Astrocyte (in vitro differentiated cells and primary cell): ENCODE measurements at regions not wholly inside any gene's neighbourhood (a gene's known extent, or its start where the extent isn't known, plus 50 kb on each side); places are given as distances from the start of the nearest gene placed in this dataset.

ENCODE experiments used
- DNase-seq: peaks from one replicate; pipeline ENCODE4 v3.0.0-alpha.2; 2010; ENCODE audit warnings: low read depth
- FAIRE-seq: peaks from 2 replicates; lab custom pipeline; 2011; peaks lifted over from hg19 to GRCh38; lab: Jason Lieb, UNC
- H2AFZ ChIP-seq: 2 replicates; pipeline ENCODE4 v1.6.0; 2012; ENCODE audit warnings: low read depth, low read length, inconsistent platforms
- H3K27ac ChIP-seq: 2 replicates; pipeline ENCODE4 v1.5.1; 2011; ENCODE audit warnings: low read depth, low read length, inconsistent platforms
- H3K27me3 ChIP-seq: 2 replicates; pipeline ENCODE4 v1.6.0; 2011; ENCODE audit warnings: low read length, inconsistent platforms; ENCODE audit not compliant: insufficient read depth
- H3K36me3 ChIP-seq: 2 replicates; pipeline ENCODE4 v1.5.1; 2011; ENCODE audit warnings: low read length, inconsistent platforms; ENCODE audit not compliant: insufficient read depth
- H3K4me1 ChIP-seq: 2 replicates; pipeline ENCODE4 v1.5.1; 2011; ENCODE audit warnings: low read length, inconsistent platforms; ENCODE audit not compliant: insufficient read depth
- H3K4me2 ChIP-seq: 2 replicates; pipeline ENCODE4 v1.6.0; 2012; ENCODE audit warnings: low read length, inconsistent platforms
- H3K4me3 ChIP-seq: 2 replicates; pipeline ENCODE4 v1.5.1; 2011; ENCODE audit warnings: low read depth, mild to moderate bottlenecking, low read length, inconsistent platforms; ENCODE audit not compliant: insufficient read depth
- H3K79me2 ChIP-seq: 2 replicates; pipeline ENCODE4 v1.6.0; 2012; ENCODE audit warnings: mild to moderate bottlenecking, low read length, inconsistent platforms; ENCODE audit not compliant: insufficient read depth
- H3K9ac ChIP-seq: 2 replicates; pipeline ENCODE4 v1.6.0; 2012; ENCODE audit warnings: mild to moderate bottlenecking, low read length, inconsistent platforms
- H3K9me3 ChIP-seq: 2 replicates; pipeline ENCODE4 v1.5.1; 2012; ENCODE audit warnings: low read depth, mild to moderate bottlenecking, low read length, inconsistent platforms; ENCODE audit not compliant: insufficient read depth
- H4K20me1 ChIP-seq: 2 replicates; pipeline ENCODE4 v1.6.0; 2012; ENCODE audit warnings: low read length, inconsistent platforms; ENCODE audit not compliant: insufficient read depth
- H3K27ac Mint-ChIP-seq: one replicate; pipeline ENCODE4 v1.8.0; 2021; ENCODE audit warnings: mild to moderate bottlenecking, mixed read lengths; ENCODE audit not compliant: unreplicated experiment
- H3K27me3 Mint-ChIP-seq: one replicate; pipeline ENCODE4 v1.8.0; 2021; ENCODE audit warnings: low read depth, mixed read lengths; ENCODE audit not compliant: unreplicated experiment
- H3K36me3 Mint-ChIP-seq: one replicate; pipeline ENCODE4 v1.8.0; 2021; ENCODE audit warnings: low read depth, mixed read lengths; ENCODE audit not compliant: unreplicated experiment
- H3K4me1 Mint-ChIP-seq: one replicate; pipeline ENCODE4 v1.8.0; 2021; ENCODE audit warnings: low read depth, mixed read lengths; ENCODE audit not compliant: unreplicated experiment
- H3K4me3 Mint-ChIP-seq: one replicate; pipeline ENCODE4 v1.8.0; 2021; ENCODE audit warnings: mild to moderate bottlenecking, moderate library complexity, mixed read lengths; ENCODE audit not compliant: unreplicated experiment
- H3K9me3 Mint-ChIP-seq: one replicate; pipeline ENCODE4 v1.8.0; 2021; ENCODE audit warnings: mild to moderate bottlenecking, mixed read lengths; ENCODE audit not compliant: unreplicated experiment
- EZH2 ChIP-seq: IDR thresholded peaks from 2 replicates; pipeline ENCODE4 v1.6.1; 2012; ENCODE audit warnings: mild to moderate bottlenecking, low read length, inconsistent platforms; ENCODE audit not compliant: insufficient read depth
- TF ChIP-seq, protein P1 (sequence below): IDR thresholded peaks from 2 replicates; pipeline ENCODE4 v1.5.1; 2011; ENCODE audit warnings: low read depth, mild to moderate bottlenecking, inconsistent platforms, low read length, moderate library complexity; ENCODE audit not compliant: insufficient read depth

DNA sequence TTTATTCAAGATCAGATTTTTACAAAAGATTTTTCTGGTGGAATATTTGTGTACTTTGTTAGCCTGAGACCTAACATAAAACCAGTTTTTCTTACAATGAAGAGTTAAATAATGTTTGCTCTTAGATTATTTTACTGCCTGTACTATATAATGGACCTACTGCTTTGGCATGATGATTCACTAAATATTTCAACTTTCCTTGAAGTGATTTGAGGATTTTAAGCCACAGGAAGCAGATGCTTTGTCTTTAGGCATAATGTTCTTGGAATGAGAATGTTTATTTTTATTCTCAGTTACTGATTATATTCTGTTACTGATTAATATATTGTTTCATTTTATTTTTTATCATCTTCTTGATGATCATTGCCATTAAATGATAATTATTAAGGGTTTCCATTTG, 175.3 kb upstream of the LRP1B start:
- no peak overlapping the region for H3K4me3 ChIP-seq
- no peaks in the 10 kb centered on the region for H3K79me2 ChIP-seq
- Mint-ChIP-seq H3K4me3 (no peak overlapping the region), H3K36me3 (no peaks in the 10 kb centered on the region), H3K27ac (no peak overlapping the region), H3K4me1 (no peaks in the 10 kb centered on the region), H3K9me3 (peaks cover 7% of the 10 kb centered on the region), H3K27me3 (no peaks in the 10 kb centered on the region)
- no peak overlapping the region for H2AFZ ChIP-seq
- H3K4me1 ChIP-seq = no peaks in the 10 kb centered on the region
- no peak overlapping the region for H3K27ac ChIP-seq
- H3K9ac ChIP-seq = no peak overlapping the region
- peak; percentile 63 for DNase-seq
- H4K20me1 ChIP-seq = no peaks in the 10 kb centered on the region
- no peak overlapping the region for H3K4me2 ChIP-seq
- H3K36me3 ChIP-seq = no peaks in the 10 kb centered on the region
- FAIRE-seq = no peak
- TF ChIP-seq EZH2 = no peak
- TF ChIP-seq, protein P1, sequence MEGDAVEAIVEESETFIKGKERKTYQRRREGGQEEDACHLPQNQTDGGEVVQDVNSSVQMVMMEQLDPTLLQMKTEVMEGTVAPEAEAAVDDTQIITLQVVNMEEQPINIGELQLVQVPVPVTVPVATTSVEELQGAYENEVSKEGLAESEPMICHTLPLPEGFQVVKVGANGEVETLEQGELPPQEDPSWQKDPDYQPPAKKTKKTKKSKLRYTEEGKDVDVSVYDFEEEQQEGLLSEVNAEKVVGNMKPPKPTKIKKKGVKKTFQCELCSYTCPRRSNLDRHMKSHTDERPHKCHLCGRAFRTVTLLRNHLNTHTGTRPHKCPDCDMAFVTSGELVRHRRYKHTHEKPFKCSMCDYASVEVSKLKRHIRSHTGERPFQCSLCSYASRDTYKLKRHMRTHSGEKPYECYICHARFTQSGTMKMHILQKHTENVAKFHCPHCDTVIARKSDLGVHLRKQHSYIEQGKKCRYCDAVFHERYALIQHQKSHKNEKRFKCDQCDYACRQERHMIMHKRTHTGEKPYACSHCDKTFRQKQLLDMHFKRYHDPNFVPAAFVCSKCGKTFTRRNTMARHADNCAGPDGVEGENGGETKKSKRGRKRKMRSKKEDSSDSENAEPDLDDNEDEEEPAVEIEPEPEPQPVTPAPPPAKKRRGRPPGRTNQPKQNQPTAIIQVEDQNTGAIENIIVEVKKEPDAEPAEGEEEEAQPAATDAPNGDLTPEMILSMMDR = no peak
- H3K27me3 ChIP-seq = no peaks in the 10 kb centered on the region
- H3K9me3 ChIP-seq = peaks cover 4% of the 10 kb centered on the region

DNA sequence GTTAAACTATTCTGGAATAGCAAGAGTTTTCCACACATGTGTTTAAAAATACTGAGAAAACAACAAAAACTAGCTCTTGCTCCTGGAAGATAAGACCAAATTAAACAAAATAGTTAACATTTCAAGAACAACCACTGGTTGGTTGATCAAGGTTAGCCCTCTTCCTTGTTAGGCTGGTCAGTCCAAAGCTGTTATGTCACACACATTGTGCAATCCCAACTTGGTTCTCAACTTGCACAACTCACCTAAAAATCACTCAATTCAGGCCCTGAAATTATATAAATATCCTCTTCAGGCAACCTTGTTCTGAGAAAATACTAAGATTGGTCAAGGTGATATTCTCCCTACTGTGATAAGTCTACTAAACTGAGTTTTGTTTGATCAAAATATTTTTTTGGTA, 169.7 kb upstream of the LRP1B start:
- H3K9me3 ChIP-seq = no peaks in the 10 kb centered on the region
- H3K27ac Mint-ChIP-seq = no peak overlapping the region
- H3K4me3 ChIP-seq = no peak overlapping the region
- no peaks in the 10 kb centered on the region for H3K4me1 ChIP-seq
- no peaks in the 10 kb centered on the region for H3K9me3 Mint-ChIP-seq
- no peaks in the 10 kb centered on the region for H3K36me3 Mint-ChIP-seq
- H3K27me3 Mint-ChIP-seq = no peaks in the 10 kb centered on the region
- DNase-seq = no peak
- no peak overlapping the region for H3K4me3 Mint-ChIP-seq
- H3K27ac ChIP-seq = no peak overlapping the region
- H3K79me2 ChIP-seq = no peaks in the 10 kb centered on the region
- no peaks in the 10 kb centered on the region for H4K20me1 ChIP-seq
- H2AFZ ChIP-seq = no peak overlapping the region
- H3K4me1 Mint-ChIP-seq = no peaks in the 10 kb centered on the region
- no peak for TF ChIP-seq EZH2
- TF ChIP-seq, protein P1 = no peak
- no peaks in the 10 kb centered on the region for H3K36me3 ChIP-seq
- H3K4me2 ChIP-seq = no peak overlapping the region
- no peaks in the 10 kb centered on the region for H3K27me3 ChIP-seq
- no peak for FAIRE-seq
- no peak overlapping the region for H3K9ac ChIP-seq

GRCh38 chr2:142299021-142299420, 168.2 kb upstream of the LRP1B start:
- TF ChIP-seq, protein P1 = no peak
- TF ChIP-seq EZH2 = no peak
- Histone ChIP-seq H3K4me2 (no peak overlapping the region), H3K27me3 (no peaks in the 10 kb centered on the region), H3K36me3 (no peaks in the 10 kb centered on the region), H3K9me3 (no peaks in the 10 kb centered on the region), H3K4me1 (no peaks in the 10 kb centered on the region), H3K79me2 (no peaks in the 10 kb centered on the region), H3K27ac (no peak overlapping the region), H4K20me1 (no peaks in the 10 kb centered on the region), H3K4me3 (no peak overlapping the region), H2AFZ (no peak overlapping the region), H3K9ac (no peak overlapping the region)
- no peaks in the 10 kb centered on the region for H3K9me3 Mint-ChIP-seq
- no peak overlapping the region for H3K27ac Mint-ChIP-seq
- H3K27me3 Mint-ChIP-seq = no peaks in the 10 kb centered on the region
- H3K4me1 Mint-ChIP-seq = no peaks in the 10 kb centered on the region
- DNase-seq (no peak), FAIRE-seq (no peak)
- no peaks in the 10 kb centered on the region for H3K36me3 Mint-ChIP-seq
- no peak overlapping the region for H3K4me3 Mint-ChIP-seq
